Superior temporal gyrus (tissue), 1 donor: ENCODE measurements at regions not wholly inside any gene's neighbourhood (a gene's known extent, or its start where the extent isn't known, plus 50 kb on each side); places are given as distances from the start of the nearest gene placed in this dataset.

Experiments used
- DNase-seq: peaks from one replicate; pipeline ENCODE4 v3.0.0-alpha.2; 2016; ENCODE audit errors: extremely low spot score

- no peak for DNase-seq
These were observed 484.4 kb downstream of the KDM4C start for GRCh38 chr9:7242126-7242525.

GRCh38 chr9:7241694-7242093 lies 483.9 kb downstream of the KDM4C start:
- DNase-seq: no peak

GRCh38 chr9:7240569-7241311 lies 483.0 kb downstream of the KDM4C start:
- no peak for DNase-seq

- DNase-seq: no peak
These were observed 481.9 kb downstream of the KDM4C start for GRCh38 chr9:7239708-7240107.

GRCh38 chr9:7238247-7238637 lies 480.5 kb downstream of the KDM4C start:
- DNase-seq: no peak

- DNase-seq: no peak
These were observed 479.9 kb downstream of the KDM4C start for GRCh38 chr9:7237473-7238246.

GRCh38 chr9:7236186-7236585 lies 478.4 kb downstream of the KDM4C start:
- DNase-seq: no peak

GRCh38 chr9:7234144-7234543 lies 476.4 kb downstream of the KDM4C start:
- no peak for DNase-seq

- no peak for DNase-seq
These were observed 471.8 kb downstream of the KDM4C start for GRCh38 chr9:7229571-7229970.

- no peak for DNase-seq
These were observed 471.0 kb downstream of the KDM4C start for GRCh38 chr9:7228726-7229125.

GRCh38 chr9:7227951-7228350 lies 470.2 kb downstream of the KDM4C start:
- no peak for DNase-seq

- no peak for DNase-seq
These were observed 468.4 kb downstream of the KDM4C start for GRCh38 chr9:7226007-7226640.
